IMR-90 (cell line): ENCODE measurements at regions not wholly inside any gene's neighbourhood (a gene's known extent, or its start where the extent isn't known, plus 50 kb on each side); places are given as distances from the start of the nearest gene placed in this dataset.
"Not testable (repeated sequence)": the region's sequence is repeated elsewhere in the genome, so short reads cannot be mapped to it uniquely, and the experiment has no call there.

Source experiments
- ATAC-seq: fragments of 200-7000 bp; cut with Tn5 transposase; 2 replicates; pipeline ENCODE4 v1.9.1; 2020; ENCODE audit warnings: low read depth, mild to moderate bottlenecking, moderate library complexity
- BruUV-seq: library from RNA; stranded (reverse); fragments of 400-500 nt; replicated peaks from 2 replicates; lab custom pipeline; 2021; lab: Mats Ljungman, UMichigan
- CTCF ChIA-PET: fragments of 300-600 bp; formaldehyde crosslinking; extraction: SDS; loops from one replicate; lab custom pipeline; 2021; ENCODE audit warnings: antibody characterized with exemption; lab: Yijun Ruan, JAX
- POLR2A ChIA-PET: fragments of 300-600 bp; sonication (Branson Sonifier 250); formaldehyde crosslinking; loops from one replicate; lab custom pipeline; 2022; ENCODE audit warnings: antibody characterized with exemption; ENCODE audit not compliant: unreplicated experiment; lab: Charles Lee
- DNase-seq: peaks from one replicate; pipeline ENCODE4 v3.0.0; 2013
- H2AFZ ChIP-seq: replicated peaks from 2 replicates; pipeline ENCODE3; 2013; ENCODE audit warnings: low read length, mild to moderate bottlenecking; ENCODE audit not compliant: poor library complexity
- H2AK5ac ChIP-seq: 2 replicates; pipeline ENCODE4 v1.6.1; 2013; ENCODE audit warnings: low read depth, low read length, inconsistent platforms
- H2AK9ac ChIP-seq: replicated peaks from 2 replicates; pipeline ENCODE3; 2013; ENCODE audit warnings: mild to moderate bottlenecking, low read depth, low read length, moderate library complexity; ENCODE audit not compliant: poor library complexity
- H2BK120ac ChIP-seq: 2 replicates; pipeline ENCODE4 v1.6.1; 2013; ENCODE audit warnings: low read depth, low read length, inconsistent platforms
- H2BK15ac ChIP-seq: 3 replicates; pipeline ENCODE4 v1.6.1; 2013; ENCODE audit warnings: low read depth, low read length, inconsistent platforms
- H2BK20ac ChIP-seq: 2 replicates; pipeline ENCODE4 v1.6.1; 2013; ENCODE audit warnings: low read depth, mild to moderate bottlenecking, inconsistent platforms, low read length, moderate library complexity
- H2BK5ac ChIP-seq: 2 replicates; pipeline ENCODE4 v1.6.1; 2013; ENCODE audit warnings: mild to moderate bottlenecking, low read depth, low read length, inconsistent platforms; ENCODE audit not compliant: poor library complexity, severe bottlenecking
- H3K14ac ChIP-seq: replicated peaks from 2 replicates; pipeline ENCODE4 v1.6.1; 2013; ENCODE audit warnings: low read depth, low read length, inconsistent platforms
- H3K18ac ChIP-seq: 2 replicates; pipeline ENCODE4 v1.6.1; 2013; ENCODE audit warnings: low read depth, low read length, control low read depth
- H3K23ac ChIP-seq: 2 replicates; pipeline ENCODE4 v1.6.1; 2013; ENCODE audit warnings: low read depth, low read length, inconsistent platforms
- H3K27ac ChIP-seq: 2 replicates; pipeline ENCODE4 v1.5.1; 2013; ENCODE audit warnings: mild to moderate bottlenecking, control low read depth, low read length; ENCODE audit not compliant: insufficient read depth
- H3K27me3 ChIP-seq: 2 replicates; pipeline ENCODE4 v1.6.1; 2013; ENCODE audit warnings: low read length; ENCODE audit not compliant: control insufficient read depth, insufficient read depth
- H3K36me3 ChIP-seq: 2 replicates; pipeline ENCODE4 v1.6.1; 2013; ENCODE audit warnings: low read length, mixed read lengths; ENCODE audit not compliant: control insufficient read depth, insufficient read depth
- H3K4ac ChIP-seq: 2 replicates; pipeline ENCODE4 v1.6.1; 2013; ENCODE audit warnings: low read depth, low read length, inconsistent platforms
- H3K4me1 ChIP-seq: 2 replicates; pipeline ENCODE4 v1.6.1; 2013; ENCODE audit warnings: low read length, mixed read lengths; ENCODE audit not compliant: control insufficient read depth, insufficient read depth
- H3K4me2 ChIP-seq: 2 replicates; pipeline ENCODE4 v1.6.1; 2013; ENCODE audit warnings: low read depth, mild to moderate bottlenecking, control low read depth, low read length, moderate library complexity
- H3K4me3 ChIP-seq: 2 replicates; pipeline ENCODE4 v1.5.1; 2013; ENCODE audit warnings: low read depth, mild to moderate bottlenecking, control low read depth, low read length, moderate library complexity; ENCODE audit not compliant: insufficient read depth
- H3K56ac ChIP-seq: 2 replicates; pipeline ENCODE4 v1.6.1; 2013; ENCODE audit warnings: low read length, inconsistent platforms; ENCODE audit not compliant: insufficient read depth; ENCODE audit errors: extremely low read depth
- H3K79me1 ChIP-seq, 2 experiments: 2 replicates each; pipeline ENCODE4 v1.6.1; 2013; ENCODE audit warnings: low read length in 2 of 2, inconsistent platforms in 1 of 2, low read depth in 1 of 2
- H3K9ac ChIP-seq: 2 replicates; pipeline ENCODE4 v1.6.1; 2013; ENCODE audit warnings: low read depth, low read length, control low read depth
- H3K9me1 ChIP-seq: 2 replicates; pipeline ENCODE4 v1.6.1; 2013; ENCODE audit warnings: low read length, inconsistent platforms; ENCODE audit not compliant: insufficient read depth
- H3K9me3 ChIP-seq: 2 replicates; pipeline ENCODE4 v1.6.1; 2013; ENCODE audit warnings: low read length; ENCODE audit not compliant: control insufficient read depth, insufficient read depth
- H4K20me1 ChIP-seq: 2 replicates; pipeline ENCODE4 v1.6.1; 2013; ENCODE audit warnings: low read length, inconsistent platforms; ENCODE audit not compliant: insufficient read depth
- H4K5ac ChIP-seq: 2 replicates; pipeline ENCODE4 v1.6.1; 2013; ENCODE audit warnings: mild to moderate bottlenecking, low read depth, low read length, control low read depth
- H4K8ac ChIP-seq, 2 experiments: 2 replicates each; pipeline ENCODE4 v1.6.1; 2013; ENCODE audit warnings: low read depth in 2 of 2, low read length in 2 of 2, control low read depth in 1 of 2, inconsistent platforms in 1 of 2
- H4K91ac ChIP-seq: 2 replicates; pipeline ENCODE4 v1.6.1; 2013; ENCODE audit warnings: low read depth, low read length, inconsistent platforms; ENCODE audit not compliant: insufficient read depth
- MAFK ChIP-seq: IDR thresholded peaks from 2 replicates; pipeline ENCODE4 v1.6.1; 2012; ENCODE audit warnings: low read depth, low read length, improper control_type of control experiment
- WGBS, 2 experiments: methylation state at CpG; one replicate each; pipeline versions ENCODE4 v1.1.5 to v1.1.7; 2013; ENCODE audit warnings: missing lambda C conversion rate in 2 of 2; ENCODE audit not compliant: insufficient read length in 1 of 2; ENCODE audit errors: extremely low coverage in 2 of 2; 5-methylcytosine and 5-hydroxymethylcytosine counted together
- dilution Hi-C: fragments of 300-500 bp; cut with HindIII; formaldehyde crosslinking; loops from one replicate; pipeline ENCODE4 v1.14.3; 2018; ENCODE audit warnings: low sequenced_read_pairs; ENCODE audit not compliant: unreplicated experiment
- in situ Hi-C: fragments of 300-500 bp; cut with MboI; formaldehyde crosslinking; loops from 3 replicates; pipeline ENCODE4 v1.14.3; 2019; ENCODE audit warnings: low sequenced_read_pairs, inconsistent platforms, mixed read lengths
- intact Hi-C: fragments of 100-400 bp; cut with micrococcal nuclease; formaldehyde crosslinking; loops from 2 replicates; pipeline ENCODE4 v1.10.0; 2022

GRCh38 chr4:158032733-158033415 lies 140.0 kb downstream of the GASK1B start:
- no peak overlapping the region for H3K56ac ChIP-seq
- H4K91ac ChIP-seq = no peak overlapping the region
- no peak overlapping the region for H3K14ac ChIP-seq
- H3K4me2 ChIP-seq = no peak overlapping the region
- H3K36me3 ChIP-seq = no peaks in the 10 kb centered on the region
- H2AFZ ChIP-seq = no peak overlapping the region
- H3K4ac ChIP-seq = no peak overlapping the region
- no peak overlapping the region for H4K8ac ChIP-seq
- H3K9ac ChIP-seq = no peak overlapping the region
- ChIA-PET POLR2A (no interaction called here), CTCF (interaction anchor here (0.6 kb wide), 1 partner anchor 30 kb away, joined by 3 read pairs; no protein-coding TSS in a partner anchor)
- BruUV-seq = no TSS peak
- H3K4me1 ChIP-seq = no peaks in the 10 kb centered on the region
- H2BK5ac ChIP-seq = no peak overlapping the region
- no peak overlapping the region for H3K18ac ChIP-seq
- no peak overlapping the region for H4K5ac ChIP-seq
- no peaks in the 10 kb centered on the region for H4K20me1 ChIP-seq
- ATAC-seq (no peak), DNase-seq (no peak)
- no peak overlapping the region for H3K23ac ChIP-seq
- in situ Hi-C loops (no loop called here), dilution Hi-C loops (no loop called here), intact Hi-C loops (no loop called here)
- H3K27ac ChIP-seq = no peak overlapping the region
- no peak overlapping the region for H3K4me3 ChIP-seq
- no peak for TF ChIP-seq MAFK
- H3K79me1 ChIP-seq = no peaks in the 10 kb centered on the region
- H3K27me3 ChIP-seq = no peaks in the 10 kb centered on the region
- H2BK120ac ChIP-seq = no peak overlapping the region
- H3K9me1 ChIP-seq = no peaks in the 10 kb centered on the region
- no peak overlapping the region for H2AK9ac ChIP-seq
- no peak overlapping the region for H2BK15ac ChIP-seq
- WGBS, 2 experiments = no CpG with 5 or more reads among the region's 4 CpGs
- H3K9me3 ChIP-seq = peaks cover 6% of the 10 kb centered on the region
- H2BK20ac ChIP-seq = no peak overlapping the region
- no peak overlapping the region for H2AK5ac ChIP-seq

- ATAC-seq, H4K91ac ChIP-seq, DNase-seq, H3K4ac ChIP-seq, H3K9me1 ChIP-seq, H3K56ac ChIP-seq, POLR2A ChIA-PET, H2BK15ac ChIP-seq, intact Hi-C loops, H3K23ac ChIP-seq, H3K9ac ChIP-seq, H3K79me1 ChIP-seq, BruUV-seq, in situ Hi-C loops, H3K18ac ChIP-seq, dilution Hi-C loops, H3K4me2 ChIP-seq, H2BK5ac ChIP-seq, H2AK5ac ChIP-seq, H3K27me3 ChIP-seq, H3K36me3 ChIP-seq, H3K4me1 ChIP-seq, CTCF ChIA-PET, H2AK9ac ChIP-seq, H4K5ac ChIP-seq, H2AFZ ChIP-seq, H2BK20ac ChIP-seq, H2BK120ac ChIP-seq, H3K9me3 ChIP-seq, H3K27ac ChIP-seq, H3K4me3 ChIP-seq, H3K14ac ChIP-seq, H4K20me1 ChIP-seq, H4K8ac ChIP-seq: not testable (repeated sequence)
These were observed 144.4 kb downstream of the GASK1B start for GRCh38 chr4:158028381-158028780.
